GM12878 (cell line): ENCODE measurements at regions not wholly inside any gene's neighbourhood (a gene's known extent, or its start where the extent isn't known, plus 50 kb on each side); places are given as distances from the start of the nearest gene placed in this dataset.

Experiments
- ATAC-seq: fragments of 200-7000 bp; cut with Tn5 transposase; 3 replicates; pipeline ENCODE4 v1.9.1; 2020; ENCODE audit warnings: mild to moderate bottlenecking, moderate library complexity
- BruUV-seq: library from RNA; stranded (reverse); fragments of 400-500 nt; replicated peaks from 2 replicates; lab custom pipeline; 2021; lab: Mats Ljungman, UMichigan
- CTCF ChIA-PET: fragments of 300-600 bp; sonication (Branson Sonifier 250); formaldehyde crosslinking; extraction: SDS; loops from one replicate; lab custom pipeline; 2021; ENCODE audit warnings: inconsistent platforms; lab: Yijun Ruan, JAX
- POLR2A ChIA-PET: fragments of 350-600 bp; formaldehyde crosslinking; extraction: SDS; loops from one replicate; lab custom pipeline; 2021; ENCODE audit warnings: inconsistent platforms; lab: Charles Lee
- RAD21 ChIA-PET: fragments of 300-600 bp; sonication (Branson Sonifier 250); formaldehyde crosslinking; loops from one replicate; lab custom pipeline; 2023; ENCODE audit warnings: antibody characterized with exemption; ENCODE audit not compliant: unreplicated experiment; lab: Charles Lee
- SMC1A ChIA-PET: fragments of 300-600 bp; sonication (Branson Sonifier 250); formaldehyde crosslinking; loops from one replicate; lab custom pipeline; 2023; ENCODE audit not compliant: unreplicated experiment, uncharacterized antibody; lab: Charles Lee
- DNase-seq: peaks from one replicate; pipeline ENCODE4 v3.0.0-alpha.2; 2011; ENCODE audit warnings: low read depth, low spot score
- FAIRE-seq: peaks from 3 replicates; lab custom pipeline; 2011; peaks lifted over from hg19 to GRCh38; lab: Jason Lieb, UNC
- H2AFZ ChIP-seq: 2 replicates; pipeline ENCODE4 v1.6.0; 2011; ENCODE audit warnings: low read depth, low read length, control low read depth; ENCODE audit not compliant: control insufficient read depth
- H3K27ac ChIP-seq: 2 replicates; pipeline ENCODE4 v1.5.1; 2011; ENCODE audit warnings: control low read depth; ENCODE audit not compliant: control insufficient read depth, insufficient read depth
- H3K27me3 ChIP-seq, 2 experiments: replicated peaks in 1 of 2; 2 replicates each; pipeline versions ENCODE4 v1.6.0 to v1.6.1; 2011; ENCODE audit warnings: low read length in 1 of 2; ENCODE audit not compliant: control insufficient read depth in 2 of 2, insufficient read depth in 2 of 2
- H3K36me3 ChIP-seq, 2 experiments: 2 replicates each; pipeline ENCODE4 v1.5.1; 2011; ENCODE audit warnings: low read length in 1 of 2; ENCODE audit not compliant: control insufficient read depth in 2 of 2, insufficient read depth in 2 of 2
- H3K4me1 ChIP-seq: 2 replicates; pipeline ENCODE4 v1.6.1; 2011; ENCODE audit warnings: mild to moderate bottlenecking, low read length, moderate library complexity, mixed read lengths; ENCODE audit not compliant: control insufficient read depth, insufficient read depth
- H3K4me2 ChIP-seq: 2 replicates; pipeline ENCODE4 v1.6.0; 2011; ENCODE audit warnings: control low read depth; ENCODE audit not compliant: control insufficient read depth, insufficient read depth
- H3K4me3 ChIP-seq: fragments of 200-600 bp; sonication (generic); 2 replicates; pipeline ENCODE4 v1.5.1; 2016
- H3K79me2 ChIP-seq: 2 replicates; pipeline ENCODE4 v1.6.0; 2011; ENCODE audit warnings: low read length; ENCODE audit not compliant: control insufficient read depth, insufficient read depth
- H3K9ac ChIP-seq: 2 replicates; pipeline ENCODE4 v1.8.0; 2011; ENCODE audit warnings: low read length, control low read depth, mixed read lengths; ENCODE audit not compliant: control insufficient read depth, insufficient read depth
- H3K9me3 ChIP-seq: replicated peaks from 3 replicates; pipeline ENCODE4 v1.5.1; 2011; ENCODE audit warnings: mild to moderate bottlenecking, low read length; ENCODE audit not compliant: control insufficient read depth, insufficient read depth
- H4K20me1 ChIP-seq: 2 replicates; pipeline ENCODE4 v1.6.0; 2011; ENCODE audit not compliant: control insufficient read depth, insufficient read depth
- E2F8 ChIP-seq: fragments of 450-650 bp; IDR thresholded peaks from 2 replicates; pipeline ENCODE4 v1.6.1; 2018; ENCODE audit warnings: mild to moderate bottlenecking, low read depth, moderate library complexity; ENCODE audit not compliant: partially characterized antibody
- ETV6 ChIP-seq, 2 experiments: fragments of 450-650 bp in 1 of 2; IDR thresholded peaks in 1 of 2; conservative IDR thresholded peaks in 1 of 2; 2 replicates each; pipeline ENCODE4 v1.6.1; 2014; ENCODE audit warnings: antibody characterized with exemption in 1 of 2, borderline replicate concordance in 1 of 2, low read depth in 1 of 2, mild to moderate bottlenecking in 1 of 2, moderate library complexity in 1 of 2
- MTA3 ChIP-seq: IDR thresholded peaks from 2 replicates; pipeline ENCODE4 v1.6.1; 2012; ENCODE audit warnings: low read length, inconsistent platforms, borderline replicate concordance
- NFXL1 ChIP-seq: fragments of 450-650 bp; IDR thresholded peaks from 2 replicates; pipeline ENCODE4 v1.6.1; 2017; ENCODE audit warnings: antibody characterized with exemption, mild to moderate bottlenecking, borderline replicate concordance
- RELA ChIP-seq: fragments of 450-650 bp; IDR thresholded peaks from 2 replicates; pipeline ENCODE4 v1.8.0; 2014; ENCODE audit warnings: borderline replicate concordance; ENCODE audit not compliant: partially characterized antibody
- SKIL ChIP-seq: fragments of 450-650 bp; IDR thresholded peaks from 2 replicates; pipeline ENCODE4 v1.6.1; 2017; ENCODE audit warnings: mild to moderate bottlenecking, low read depth, inconsistent platforms; ENCODE audit not compliant: poor library complexity, severe bottlenecking
- TARDBP ChIP-seq: IDR thresholded peaks from 2 replicates; pipeline ENCODE4 v1.6.1; 2016; ENCODE audit warnings: borderline replicate concordance
- YBX1 ChIP-seq: fragments of 450-650 bp; IDR thresholded peaks from 2 replicates; pipeline ENCODE4 v1.6.1; 2016; ENCODE audit warnings: antibody characterized with exemption
- ZZZ3 ChIP-seq: IDR thresholded peaks from 2 replicates; pipeline ENCODE4 v1.6.1; 2011; ENCODE audit warnings: low read depth; ENCODE audit not compliant: control insufficient read depth, insufficient read length
- WGBS: methylation state at CpG from one replicate; pipeline ENCODE4 v1.1.6; 2016; ENCODE audit warnings: low lambda C conversion rate; ENCODE audit not compliant: insufficient replicate concordance, insufficient coverage; ENCODE audit errors: missing lambda C conversion rate; 5-methylcytosine and 5-hydroxymethylcytosine counted together
- in situ Hi-C: fragments of 300-500 bp; cut with MboI; formaldehyde crosslinking; loops from 9 replicates; pipeline ENCODE4 v1.14.3; 2018; ENCODE audit warnings: mixed read lengths
- intact Hi-C: fragments of 100-400 bp; cut with micrococcal nuclease; formaldehyde crosslinking; loops from one replicate; pipeline ENCODE4 v1.14.2; 2022; ENCODE audit not compliant: unreplicated experiment
- TF ChIP-seq, protein P1 (sequence below): fragments of 450-650 bp; IDR thresholded peaks from 2 replicates; pipeline ENCODE4 v1.6.1; 2016; ENCODE audit warnings: mild to moderate bottlenecking, moderate library complexity, borderline replicate concordance
- TF ChIP-seq, protein P2 (sequence below): fragments of 450-650 bp; formaldehyde crosslinking; IDR thresholded peaks from 2 replicates; pipeline ENCODE4 v1.5.0; 2022; ENCODE audit warnings: mild to moderate bottlenecking, missing genetic modification characterization

DNA sequence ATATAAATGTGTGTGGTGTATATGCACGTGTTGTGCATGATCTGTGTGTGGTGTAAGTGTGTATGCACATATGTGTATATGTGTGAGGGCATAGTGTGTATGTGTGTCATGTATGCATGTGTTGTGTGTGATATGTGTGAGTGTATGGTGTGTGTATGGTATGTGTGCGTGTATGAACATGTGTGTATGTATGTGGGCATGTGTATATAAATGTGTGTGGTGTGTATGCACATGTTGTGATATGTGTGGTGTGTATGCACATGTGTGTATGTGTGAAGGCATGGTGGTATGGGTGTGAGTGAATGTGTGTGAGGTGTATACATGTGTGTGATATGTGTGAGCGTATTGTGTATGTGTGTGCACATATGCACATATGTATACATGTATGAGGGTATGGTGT lies 198.7 kb downstream of the RBFOX3 start:
- CTCF ChIA-PET: no interaction called here
- BruUV-seq: no TSS peak
- Histone ChIP-seq H3K4me2 (no peak overlapping the region), H3K79me2 (no peaks in the 10 kb centered on the region), H3K4me1 (no peaks in the 10 kb centered on the region), H3K9ac (no peak overlapping the region), H3K27ac (no peak overlapping the region), H3K4me3 (no peak overlapping the region), H2AFZ (no peak overlapping the region), H4K20me1 (no peaks in the 10 kb centered on the region), H3K27me3 (peaks cover 0 to 5% of the 10 kb centered on the region in 2 experiments; a peak in 2 of 4 replicates), H3K9me3 (no peaks in the 10 kb centered on the region), H3K36me3 (no peaks in the 10 kb centered on the region)
- SMC1A ChIA-PET: no interaction called here
- RAD21 ChIA-PET: no interaction called here
- WGBS: 34% methylated on average over 3 of the region's 3 CpGs
- in situ Hi-C loops: no loop called here
- ATAC-seq (no peak), DNase-seq (no peak), FAIRE-seq (no peak)
- POLR2A ChIA-PET: no interaction called here
- intact Hi-C loops: no loop called here
- TF ChIP-seq ZZZ3 (no peak), NFXL1 (no peak), SKIL (no peak), RELA (no peak), MTA3 (no peak), YBX1 (no peak), E2F8 (no peak), TARDBP (no peak), ETV6 (conservative IDR thresholded peaks at IDR 0.05 in 1 of 2, IDR thresholded peaks at IDR 0.05 in 1 of 2; ENCODE audit: borderline replicate concordance in 1 of 2, low read depth in 1 of 2) (no peak)
- TF ChIP-seq, protein P1, sequence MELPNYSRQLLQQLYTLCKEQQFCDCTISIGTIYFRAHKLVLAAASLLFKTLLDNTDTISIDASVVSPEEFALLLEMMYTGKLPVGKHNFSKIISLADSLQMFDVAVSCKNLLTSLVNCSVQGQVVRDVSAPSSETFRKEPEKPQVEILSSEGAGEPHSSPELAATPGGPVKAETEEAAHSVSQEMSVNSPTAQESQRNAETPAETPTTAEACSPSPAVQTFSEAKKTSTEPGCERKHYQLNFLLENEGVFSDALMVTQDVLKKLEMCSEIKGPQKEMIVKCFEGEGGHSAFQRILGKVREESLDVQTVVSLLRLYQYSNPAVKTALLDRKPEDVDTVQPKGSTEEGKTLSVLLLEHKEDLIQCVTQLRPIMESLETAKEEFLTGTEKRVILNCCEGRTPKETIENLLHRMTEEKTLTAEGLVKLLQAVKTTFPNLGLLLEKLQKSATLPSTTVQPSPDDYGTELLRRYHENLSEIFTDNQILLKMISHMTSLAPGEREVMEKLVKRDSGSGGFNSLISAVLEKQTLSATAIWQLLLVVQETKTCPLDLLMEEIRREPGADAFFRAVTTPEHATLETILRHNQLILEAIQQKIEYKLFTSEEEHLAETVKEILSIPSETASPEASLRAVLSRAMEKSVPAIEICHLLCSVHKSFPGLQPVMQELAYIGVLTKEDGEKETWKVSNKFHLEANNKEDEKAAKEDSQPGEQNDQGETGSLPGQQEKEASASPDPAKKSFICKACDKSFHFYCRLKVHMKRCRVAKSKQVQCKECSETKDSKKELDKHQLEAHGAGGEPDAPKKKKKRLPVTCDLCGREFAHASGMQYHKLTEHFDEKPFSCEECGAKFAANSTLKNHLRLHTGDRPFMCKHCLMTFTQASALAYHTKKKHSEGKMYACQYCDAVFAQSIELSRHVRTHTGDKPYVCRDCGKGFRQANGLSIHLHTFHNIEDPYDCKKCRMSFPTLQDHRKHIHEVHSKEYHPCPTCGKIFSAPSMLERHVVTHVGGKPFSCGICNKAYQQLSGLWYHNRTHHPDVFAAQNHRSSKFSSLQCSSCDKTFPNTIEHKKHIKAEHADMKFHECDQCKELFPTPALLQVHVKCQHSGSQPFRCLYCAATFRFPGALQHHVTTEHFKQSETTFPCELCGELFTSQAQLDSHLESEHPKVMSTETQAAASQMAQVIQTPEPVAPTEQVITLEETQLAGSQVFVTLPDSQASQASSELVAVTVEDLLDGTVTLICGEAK: no peak
- TF ChIP-seq, protein P2, sequence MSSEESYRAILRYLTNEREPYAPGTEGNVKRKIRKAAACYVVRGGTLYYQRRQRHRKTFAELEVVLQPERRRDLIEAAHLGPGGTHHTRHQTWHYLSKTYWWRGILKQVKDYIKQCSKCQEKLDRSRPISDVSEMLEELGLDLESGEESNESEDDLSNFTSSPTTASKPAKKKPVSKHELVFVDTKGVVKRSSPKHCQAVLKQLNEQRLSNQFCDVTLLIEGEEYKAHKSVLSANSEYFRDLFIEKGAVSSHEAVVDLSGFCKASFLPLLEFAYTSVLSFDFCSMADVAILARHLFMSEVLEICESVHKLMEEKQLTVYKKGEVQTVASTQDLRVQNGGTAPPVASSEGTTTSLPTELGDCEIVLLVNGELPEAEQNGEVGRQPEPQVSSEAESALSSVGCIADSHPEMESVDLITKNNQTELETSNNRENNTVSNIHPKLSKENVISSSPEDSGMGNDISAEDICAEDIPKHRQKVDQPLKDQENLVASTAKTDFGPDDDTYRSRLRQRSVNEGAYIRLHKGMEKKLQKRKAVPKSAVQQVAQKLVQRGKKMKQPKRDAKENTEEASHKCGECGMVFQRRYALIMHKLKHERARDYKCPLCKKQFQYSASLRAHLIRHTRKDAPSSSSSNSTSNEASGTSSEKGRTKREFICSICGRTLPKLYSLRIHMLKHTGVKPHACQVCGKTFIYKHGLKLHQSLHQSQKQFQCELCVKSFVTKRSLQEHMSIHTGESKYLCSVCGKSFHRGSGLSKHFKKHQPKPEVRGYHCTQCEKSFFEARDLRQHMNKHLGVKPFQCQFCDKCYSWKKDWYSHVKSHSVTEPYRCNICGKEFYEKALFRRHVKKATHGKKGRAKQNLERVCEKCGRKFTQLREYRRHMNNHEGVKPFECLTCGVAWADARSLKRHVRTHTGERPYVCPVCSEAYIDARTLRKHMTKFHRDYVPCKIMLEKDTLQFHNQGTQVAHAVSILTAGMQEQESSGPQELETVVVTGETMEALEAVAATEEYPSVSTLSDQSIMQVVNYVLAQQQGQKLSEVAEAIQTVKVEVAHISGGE (CRISPR knock-in tag): no peak
